ENCODE measurements at regions not wholly inside any gene's neighbourhood (a gene's known extent, or its start where the extent isn't known, plus 50 kb on each side); places are given as distances from the start of the nearest gene placed in this dataset.

- Histone ChIP-seq H3K27ac (no peak overlapping the region), H3K9me3 (no peaks in the 10 kb centered on the region), H3K27me3 (no peaks in the 10 kb centered on the region), H3K36me3 (no peaks in the 10 kb centered on the region), H3K4me1 (no peaks in the 10 kb centered on the region), H3K4me3 (no peak overlapping the region)
- TF ChIP-seq CTCF (IDR thresholded peaks at IDR 0.05): no peak
- DNase-seq (ENCODE audit: low spot score): no peak
Observed at GRCh38 chr15:35783203-35783602, 237.2 kb upstream of the DPH6 start.

GRCh38 chr15:35784745-35785144, 238.8 kb upstream of the DPH6 start:
- no peak for DNase-seq (ENCODE audit: low spot score)
- Histone ChIP-seq H3K36me3 (no peaks in the 10 kb centered on the region), H3K4me1 (no peaks in the 10 kb centered on the region), H3K9me3 (no peaks in the 10 kb centered on the region), H3K27me3 (no peaks in the 10 kb centered on the region), H3K27ac (no peak overlapping the region), H3K4me3 (no peak overlapping the region)
- no peak for TF ChIP-seq CTCF (IDR thresholded peaks at IDR 0.05)

GRCh38 chr15:35810007-35810406, 264.0 kb upstream of the DPH6 start:
- no peak for DNase-seq (ENCODE audit: low spot score)
- Histone ChIP-seq H3K9me3 (no peaks in the 10 kb centered on the region), H3K27me3 (no peaks in the 10 kb centered on the region), H3K27ac (no peak overlapping the region), H3K36me3 (no peaks in the 10 kb centered on the region), H3K4me1 (no peaks in the 10 kb centered on the region), H3K4me3 (no peak overlapping the region)
- TF ChIP-seq CTCF (IDR thresholded peaks at IDR 0.05): no peak

GRCh38 chr15:35813573-35813972, 267.6 kb upstream of the DPH6 start:
- no peak for DNase-seq (ENCODE audit: low spot score)
- no peaks in the 10 kb centered on the region for H3K27me3 ChIP-seq
- no peaks in the 10 kb centered on the region for H3K4me1 ChIP-seq
- TF ChIP-seq CTCF (IDR thresholded peaks at IDR 0.05): no peak
- H3K27ac ChIP-seq: no peak overlapping the region
- H3K9me3 ChIP-seq: no peaks in the 10 kb centered on the region
- no peak overlapping the region for H3K4me3 ChIP-seq
- no peaks in the 10 kb centered on the region for H3K36me3 ChIP-seq

GRCh38 chr15:35818846-35819245, 272.9 kb upstream of the DPH6 start:
- no peak for DNase-seq (ENCODE audit: low spot score)
- no peaks in the 10 kb centered on the region for H3K36me3 ChIP-seq
- H3K4me3 ChIP-seq: no peak overlapping the region
- no peaks in the 10 kb centered on the region for H3K9me3 ChIP-seq
- H3K27ac ChIP-seq: no peak overlapping the region
- no peaks in the 10 kb centered on the region for H3K4me1 ChIP-seq
- no peak for TF ChIP-seq CTCF (IDR thresholded peaks at IDR 0.05)
- H3K27me3 ChIP-seq: no peaks in the 10 kb centered on the region

- no peak for DNase-seq (ENCODE audit: low spot score)
- Histone ChIP-seq H3K27me3 (no peaks in the 10 kb centered on the region), H3K9me3 (no peaks in the 10 kb centered on the region), H3K4me3 (no peak overlapping the region), H3K4me1 (no peaks in the 10 kb centered on the region), H3K27ac (no peak overlapping the region), H3K36me3 (no peaks in the 10 kb centered on the region)
- no peak for TF ChIP-seq CTCF (IDR thresholded peaks at IDR 0.05)
Observed at GRCh38 chr15:35822153-35822552, 276.2 kb upstream of the DPH6 start.

Measured in right atrium auricular region (tissue), 2 donors.